HG03095 (cell line): ENCODE measurements at regions not wholly inside any gene's neighbourhood (a gene's known extent, or its start where the extent isn't known, plus 50 kb on each side); places are given as distances from the start of the nearest gene placed in this dataset.

ENCODE experiments used
- ATAC-seq: cut with Tn5 transposase; IDR thresholded peaks from one replicate; pipeline ENCODE4 v1.9.1; 2021; ENCODE audit warnings: moderate library complexity; ENCODE audit not compliant: unreplicated experiment

GRCh38 chr6:8731874-8732273 is 296.5 kb upstream of the SLC35B3 start:
- ATAC-seq: no peak

GRCh38 chr6:8710668-8711431 is 275.5 kb upstream of the SLC35B3 start:
- ATAC-seq: no peak

- ATAC-seq: no peak
Observed at GRCh38 chr6:8707956-8708772, 272.8 kb upstream of the SLC35B3 start.

DNA sequence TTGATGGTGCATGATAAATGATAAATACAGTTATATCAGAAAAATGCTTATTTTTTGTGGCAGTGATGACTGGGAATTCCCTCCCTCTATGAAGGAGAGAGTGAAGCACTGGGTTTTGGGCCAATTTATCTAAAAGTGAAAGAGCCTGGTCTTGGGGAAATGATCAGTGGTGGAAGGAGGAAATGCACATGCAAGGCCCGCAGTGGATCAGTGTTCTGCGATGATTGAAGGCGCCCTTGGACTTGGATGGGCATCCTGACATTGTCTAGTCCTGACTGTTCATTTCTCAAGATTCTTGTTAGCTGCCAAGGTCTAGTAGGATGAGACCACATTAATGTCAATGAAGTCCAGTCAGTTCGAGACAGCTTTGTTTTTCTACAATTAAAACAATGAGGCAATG is 272.0 kb upstream of the SLC35B3 start:
- no peak for ATAC-seq

DNA sequence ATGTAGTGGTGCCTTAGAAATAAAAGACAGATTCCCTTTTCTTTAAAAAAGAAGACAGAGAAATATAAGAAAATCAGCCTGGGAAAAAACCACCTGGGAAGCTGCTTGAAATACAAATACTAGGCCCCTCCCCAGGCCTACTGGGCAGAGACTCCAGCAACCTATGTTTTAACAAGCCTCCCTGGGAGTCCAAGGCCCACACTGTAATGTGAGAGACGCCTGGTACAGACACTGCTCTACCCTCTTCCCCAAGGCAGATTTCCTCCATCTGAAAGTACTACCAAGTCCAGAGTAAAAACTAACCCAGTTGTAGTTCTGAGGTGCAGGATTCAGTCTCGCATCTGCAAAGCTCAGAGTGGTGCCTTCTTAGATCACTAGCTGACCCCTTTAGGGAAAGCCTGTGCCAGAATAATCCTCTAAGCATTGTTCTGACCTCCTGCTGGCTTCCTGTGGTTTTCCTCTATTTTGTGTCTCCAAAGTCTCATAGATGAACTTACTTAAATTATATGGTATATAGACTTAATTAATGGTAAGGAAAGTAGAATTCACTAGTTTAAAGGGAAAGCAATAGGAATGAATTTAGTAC is 270.2 kb upstream of the SLC35B3 start:
- no peak for ATAC-seq

GRCh38 chr6:8703059-8703458 is 267.7 kb upstream of the SLC35B3 start:
- no peak for ATAC-seq

DNA sequence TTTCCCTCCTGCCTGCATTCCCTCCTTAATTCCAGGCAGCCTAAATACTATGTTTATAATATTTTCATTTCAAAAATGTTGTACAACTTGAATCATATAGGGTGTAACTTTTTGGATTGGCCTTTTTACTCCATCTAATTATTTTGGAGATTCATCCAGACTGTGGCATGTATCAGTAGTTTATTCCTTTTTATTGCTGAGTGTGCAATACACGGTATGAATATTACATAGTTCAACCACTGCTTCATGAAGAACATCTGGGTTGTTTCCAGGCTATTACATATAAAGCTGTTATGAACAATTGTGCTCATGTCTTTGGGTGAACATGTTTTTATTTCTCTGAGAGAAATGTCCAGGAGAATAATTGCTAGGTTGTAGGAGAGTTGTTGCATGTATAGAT is 253.5 kb upstream of the SLC35B3 start:
- ATAC-seq: no peak

DNA sequence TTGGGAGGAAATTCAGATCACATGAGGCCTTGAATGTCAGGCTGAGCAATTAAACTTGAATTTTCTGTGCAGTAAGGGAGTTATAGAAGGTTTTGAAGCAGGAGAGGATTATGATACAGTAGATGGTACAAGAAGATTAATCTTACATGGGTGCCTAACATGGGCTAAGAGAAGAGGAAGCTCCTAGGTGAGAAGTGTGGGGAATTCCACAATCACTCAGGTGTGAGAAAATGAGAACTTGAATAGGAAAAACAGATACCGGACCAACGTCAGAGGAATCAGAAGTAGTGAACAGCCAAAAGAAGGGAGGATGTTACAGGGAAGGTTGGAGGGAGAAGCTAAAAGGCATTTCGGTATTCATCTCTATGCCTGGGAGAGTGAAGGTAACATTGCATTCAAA is 250.7 kb upstream of the SLC35B3 start:
- no peak for ATAC-seq

- no peak for ATAC-seq
Observed at GRCh38 chr6:8683204-8683603, 247.9 kb upstream of the SLC35B3 start.

DNA sequence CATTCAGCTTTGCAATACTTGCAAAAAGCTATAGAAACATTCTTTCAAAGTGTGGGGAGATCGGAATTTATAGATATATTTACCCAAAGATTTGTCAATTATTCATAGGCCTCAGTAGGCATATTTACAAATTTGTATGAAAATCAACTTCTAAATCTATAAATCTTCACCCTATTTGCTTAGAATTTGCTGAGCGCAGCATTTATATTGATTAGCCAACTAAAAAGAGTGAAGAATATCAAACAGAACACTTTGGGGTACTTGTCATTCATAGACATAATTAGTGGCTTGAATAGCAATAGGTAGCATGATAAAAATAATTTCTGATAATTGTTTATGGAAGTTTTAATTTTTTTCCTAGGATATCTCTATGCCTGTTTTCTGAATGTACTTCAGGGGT is 244.5 kb upstream of the SLC35B3 start:
- no peak for ATAC-seq

- no peak for ATAC-seq
Observed at GRCh38 chr6:8678466-8678865, 243.1 kb upstream of the SLC35B3 start.

DNA sequence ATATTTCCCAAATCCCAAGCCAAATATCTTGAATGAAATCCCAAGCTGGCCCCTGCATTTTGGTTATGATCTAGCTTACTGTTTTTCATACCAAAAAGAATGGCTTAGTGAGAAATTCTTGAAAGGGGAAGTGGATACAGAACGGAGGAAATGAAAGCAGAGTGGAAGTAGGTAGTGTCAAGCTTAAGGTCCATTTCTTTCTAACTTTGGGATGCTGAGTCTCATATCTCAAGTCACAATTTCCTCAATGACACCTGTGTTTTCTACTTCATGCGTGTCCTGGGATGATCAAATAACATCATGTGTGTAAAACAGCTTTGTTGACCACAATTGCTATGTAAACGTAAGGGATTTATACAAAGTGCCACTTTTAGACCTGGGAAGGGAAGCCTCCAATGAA is 238.8 kb upstream of the SLC35B3 start:
- ATAC-seq: no peak

DNA sequence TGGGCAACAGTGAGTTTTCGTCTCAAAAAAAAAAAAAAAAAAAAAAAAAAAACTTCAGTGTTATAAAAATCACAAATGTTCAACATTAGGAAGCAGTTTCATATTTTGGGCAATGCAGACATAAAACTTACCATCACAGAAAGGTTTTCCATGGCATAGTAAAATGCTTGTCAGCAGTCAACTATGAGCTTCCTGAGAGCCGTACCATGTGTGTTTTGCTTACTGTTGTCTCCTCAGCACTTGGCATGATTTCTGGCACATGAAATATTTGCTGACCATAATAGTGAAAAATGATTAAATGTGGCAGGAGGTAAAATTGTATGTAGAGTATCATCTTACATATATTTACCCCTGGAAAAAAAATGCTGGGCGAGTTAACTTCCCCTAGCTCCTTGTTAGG is 237.5 kb upstream of the SLC35B3 start:
- ATAC-seq: no peak

- ATAC-seq: no peak
Observed at GRCh38 chr6:8670792-8671191, 235.4 kb upstream of the SLC35B3 start.

DNA sequence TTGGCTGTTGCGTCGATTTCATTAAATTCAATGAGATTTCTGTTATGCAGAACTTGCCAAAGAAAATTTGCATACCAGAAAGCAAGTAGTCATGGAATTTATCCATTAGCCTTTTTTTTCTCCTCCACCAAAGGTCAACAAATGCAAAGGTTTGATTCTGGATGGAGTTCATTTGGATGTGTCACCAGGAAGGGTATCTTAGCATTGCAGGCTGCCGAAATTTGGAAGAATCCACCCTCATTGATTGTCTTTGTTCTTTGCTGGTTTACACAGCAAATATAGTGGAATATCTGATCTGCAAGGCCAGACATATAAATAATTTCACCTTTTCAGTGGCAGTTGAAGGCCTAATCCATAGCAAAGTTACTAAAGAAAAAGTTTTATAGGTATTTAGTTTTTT is 229.4 kb upstream of the SLC35B3 start:
- ATAC-seq: no peak

DNA sequence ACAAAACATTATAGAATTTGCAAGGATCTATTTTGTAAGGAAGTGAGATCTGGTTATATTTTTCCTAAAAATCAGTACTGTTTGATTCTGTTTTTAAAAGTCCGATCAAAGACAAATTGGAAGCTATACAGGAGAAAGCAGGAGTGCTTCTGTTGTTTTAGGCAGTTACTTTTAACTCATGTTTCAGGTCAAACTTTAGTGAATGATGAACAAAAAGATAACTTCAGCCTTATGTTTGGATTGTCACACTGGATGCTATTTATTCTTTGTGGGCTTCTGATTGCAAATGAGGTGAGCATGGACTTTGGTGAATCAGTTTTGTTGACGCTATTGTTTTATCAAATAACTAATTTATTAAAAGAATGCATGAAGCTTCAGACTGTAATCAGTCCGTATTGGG is 228.7 kb upstream of the SLC35B3 start:
- ATAC-seq: no peak

DNA sequence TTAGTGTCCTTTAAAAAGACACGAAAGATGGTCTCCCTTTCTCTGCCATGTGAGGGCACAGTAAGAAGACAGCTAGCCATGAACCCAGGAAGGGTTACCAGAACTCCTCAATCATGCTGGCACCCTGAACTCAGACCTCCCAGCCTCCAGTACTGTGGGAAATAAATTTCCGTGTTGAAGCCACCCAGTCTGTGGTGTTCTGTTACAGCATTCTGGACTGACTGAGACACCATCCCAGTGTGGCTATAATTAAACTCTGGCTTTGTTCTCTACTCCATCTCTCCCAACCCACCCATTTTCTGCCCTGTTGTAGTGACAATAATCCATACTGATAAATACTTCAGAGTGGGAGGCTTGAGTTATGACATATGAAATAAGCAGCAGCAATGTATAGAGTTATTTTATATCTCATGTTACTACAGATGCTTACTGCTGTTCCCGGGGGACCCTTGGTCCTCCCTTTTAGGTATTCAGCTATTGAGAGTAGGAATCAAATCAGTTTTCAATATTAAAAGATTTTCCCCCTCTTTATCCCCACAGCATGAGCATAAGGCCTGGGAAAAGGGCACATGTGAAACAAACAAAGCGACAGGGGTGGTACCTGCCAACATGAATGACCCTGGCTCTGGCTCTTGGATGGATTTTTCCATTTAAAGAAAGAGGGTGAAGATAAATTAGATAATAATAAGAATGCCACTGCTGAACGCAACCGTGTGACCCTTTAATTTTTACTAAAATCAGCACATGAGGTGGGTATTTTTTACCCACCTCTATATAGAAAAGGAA is 224.3 kb upstream of the SLC35B3 start:
- no peak for ATAC-seq

GRCh38 chr6:8658416-8658815 is 223.1 kb upstream of the SLC35B3 start:
- no peak for ATAC-seq

GRCh38 chr6:8657522-8657921 is 222.2 kb upstream of the SLC35B3 start:
- no peak for ATAC-seq

DNA sequence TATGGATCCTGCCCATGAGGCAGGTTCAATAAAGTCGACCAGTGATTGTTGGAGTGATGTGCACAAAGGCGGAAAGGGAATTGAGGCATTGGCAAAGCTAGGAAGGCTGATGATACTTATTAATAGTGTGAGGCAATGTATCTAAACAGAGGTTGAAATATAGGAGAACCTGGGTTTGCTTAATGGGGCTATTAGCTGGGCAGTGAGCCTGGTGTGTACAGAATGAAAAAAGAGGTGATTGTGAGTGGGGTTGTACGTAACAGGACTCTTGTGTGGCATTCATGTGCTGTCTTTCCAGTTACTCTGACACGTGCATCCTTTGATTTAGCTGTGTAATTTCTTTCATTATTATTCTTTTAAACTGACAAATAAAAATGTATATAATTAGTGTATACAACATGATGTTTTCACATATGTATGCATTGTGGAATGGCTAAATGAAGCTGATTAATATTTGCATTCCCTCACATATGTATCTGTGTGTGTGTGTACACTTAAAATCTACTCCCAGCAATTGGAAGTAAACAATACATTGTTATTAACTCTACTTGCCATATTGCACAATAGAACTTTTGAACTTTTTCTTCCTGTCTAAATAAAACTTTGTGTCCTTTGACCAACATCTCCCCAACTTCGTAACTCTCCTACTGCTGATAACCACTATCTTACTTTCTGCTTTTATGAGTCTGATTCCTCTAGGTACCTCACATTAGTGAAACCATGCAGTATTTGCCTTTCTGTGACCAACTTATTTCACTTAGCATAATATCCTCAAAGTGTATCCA is 220.5 kb upstream of the SLC35B3 start:
- no peak for ATAC-seq
